Spleen (tissue), 7 donors: ENCODE measurements at regions not wholly inside any gene's neighbourhood (a gene's known extent, or its start where the extent isn't known, plus 50 kb on each side); places are given as distances from the start of the nearest gene placed in this dataset.

Source experiments
- CTCF ChIP-seq, 11 experiments: fragments of 200-600 bp in 7 of 11; fragments of 450-650 bp in 4 of 11; sonication (generic) in 4 of 11; IDR thresholded peaks in 8 of 11; conservative IDR thresholded peaks in 3 of 11; 1 replicate in 7 of 11; 2 replicates in 4 of 11; pipeline versions ENCODE4 v1.4.0 to v1.8.0; 2016 to 2021; ENCODE audit warnings: antibody characterized with exemption in 11 of 11, inconsistent platforms in 4 of 11, mild to moderate bottlenecking in 1 of 11
- POLR2A ChIP-seq, 3 donors: fragments of 450-650 bp; IDR thresholded peaks; one replicate each; pipeline ENCODE4 v1.5.1; 2017; ENCODE audit warnings: antibody characterized with exemption in 3 of 3, mild to moderate bottlenecking in 1 of 3
- POLR2AphosphoS5 ChIP-seq, 3 donors: sonication (generic); formaldehyde crosslinking; IDR thresholded peaks; one replicate each; pipeline ENCODE4 v1.5.1; 2017; ENCODE audit warnings: antibody characterized with exemption in 3 of 3
- donor health status: DM: no; HTN: no; CAD: no; lungs with moderate emphysema.
- donor health status: DM: no; HTN: no; CAD: no.
- donor health status: DM: no; HTN: no; CAD: no.

DNA sequence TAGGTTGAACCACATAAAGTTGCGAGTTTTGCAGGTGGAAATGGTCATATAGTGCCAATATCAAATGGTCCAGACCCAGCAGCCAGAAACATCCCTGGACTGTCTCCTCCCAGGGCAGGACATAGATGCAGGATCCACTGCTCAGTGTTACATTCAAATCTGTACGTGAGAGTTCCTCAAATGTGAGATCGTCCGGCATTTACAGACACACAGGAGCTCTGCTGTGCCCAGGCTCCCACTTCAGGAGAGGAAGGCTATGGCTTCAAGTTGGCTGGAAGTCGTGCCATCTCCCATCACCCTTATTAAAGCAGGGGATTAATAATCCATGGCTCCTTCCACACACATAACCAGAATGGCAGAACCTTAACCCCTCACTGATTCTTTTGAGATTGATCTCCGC lies 688.2 kb upstream of the HS6ST1 start:
- TF ChIP-seq CTCF (IDR thresholded peaks at IDR 0.05 in 8 of 11, conservative IDR thresholded peaks at IDR 0.05 in 3 of 11): no peak
- no peak for TF ChIP-seq POLR2A (IDR thresholded peaks at IDR 0.05)
- no peak for TF ChIP-seq POLR2AphosphoS5 (IDR thresholded peaks at IDR 0.05)
